NCI-H1417 treated with DMSO at 0.1 percent for 48 hours (cell line): ENCODE measurements at regions not wholly inside any gene's neighbourhood (a gene's known extent, or its start where the extent isn't known, plus 50 kb on each side); places are given as distances from the start of the nearest gene placed in this dataset.
"Not testable (repeated sequence)": the region's sequence is repeated elsewhere in the genome, so short reads cannot be mapped to it uniquely, and the experiment has no call there.

Experiments used
- DNase-seq: peaks from one replicate; lab custom pipeline; 2025; lab: John Stamatoyannopoulos, UW

- DNase-seq: no peak
Measured at GRCh38 chr1:80202118-80202517, 1195.6 kb upstream of the ADGRL4 start.

GRCh38 chr1:80194221-80194620, 1187.7 kb upstream of the ADGRL4 start:
- no peak for DNase-seq

GRCh38 chr1:80181418-80181817, 1174.9 kb upstream of the ADGRL4 start:
- no peak for DNase-seq

- DNase-seq: no peak
Measured at GRCh38 chr1:80171631-80172030, 1165.1 kb upstream of the ADGRL4 start.

- no peak for DNase-seq
Measured at GRCh38 chr1:80170811-80171485, 1164.4 kb upstream of the ADGRL4 start.

GRCh38 chr1:80164150-80164549, 1157.6 kb upstream of the ADGRL4 start:
- no peak for DNase-seq

- DNase-seq: no peak
Measured at GRCh38 chr1:80163686-80164085, 1157.2 kb upstream of the ADGRL4 start.

GRCh38 chr1:80158771-80159170, 1152.2 kb upstream of the ADGRL4 start:
- no peak for DNase-seq

GRCh38 chr1:80158266-80158665, 1151.7 kb upstream of the ADGRL4 start:
- no peak for DNase-seq

- no peak for DNase-seq
Measured at GRCh38 chr1:80155371-80155770, 1148.8 kb upstream of the ADGRL4 start.

GRCh38 chr1:80154176-80154575, 1147.6 kb upstream of the ADGRL4 start:
- no peak for DNase-seq

GRCh38 chr1:80153762-80154161, 1147.2 kb upstream of the ADGRL4 start:
- no peak for DNase-seq

GRCh38 chr1:80143361-80143760, 1136.8 kb upstream of the ADGRL4 start:
- no peak for DNase-seq

GRCh38 chr1:80137946-80138602, 1131.5 kb upstream of the ADGRL4 start:
- not testable (repeated sequence) for DNase-seq

GRCh38 chr1:80113168-80114038, 1106.9 kb upstream of the ADGRL4 start:
- DNase-seq: no peak

GRCh38 chr1:80101159-80101558, 1094.6 kb upstream of the ADGRL4 start:
- no peak for DNase-seq

GRCh38 chr1:80099713-80100112, 1093.2 kb upstream of the ADGRL4 start:
- no peak for DNase-seq

GRCh38 chr1:80085067-80085466, 1078.5 kb upstream of the ADGRL4 start:
- no peak for DNase-seq

- no peak for DNase-seq
Measured at GRCh38 chr1:80083892-80084291, 1077.4 kb upstream of the ADGRL4 start.

- no peak for DNase-seq
Measured at GRCh38 chr1:80076469-80076868, 1069.9 kb upstream of the ADGRL4 start.

GRCh38 chr1:80075351-80075750, 1068.8 kb upstream of the ADGRL4 start:
- no peak for DNase-seq

- no peak for DNase-seq
Measured at GRCh38 chr1:80072563-80072962, 1066.0 kb upstream of the ADGRL4 start.

- DNase-seq: peak; percentile 71
Measured at GRCh38 chr1:80066060-80066459, 1059.5 kb upstream of the ADGRL4 start.
